H9 (cell line): ENCODE measurements at regions not wholly inside any gene's neighbourhood (a gene's known extent, or its start where the extent isn't known, plus 50 kb on each side); places are given as distances from the start of the nearest gene placed in this dataset.

ENCODE experiments used
- DNase-seq: peaks from one replicate; pipeline ENCODE4 v3.0.0-alpha.2; 2017
- H2AFZ ChIP-seq: one replicate; pipeline ENCODE4 v1.6.1; 2013; ENCODE audit warnings: mild to moderate bottlenecking, low read length, control low read depth, moderate library complexity
- H2AK5ac ChIP-seq: 2 replicates; pipeline ENCODE4 v1.6.1; 2013; ENCODE audit warnings: low read length, control low read depth, mixed read lengths; ENCODE audit not compliant: insufficient read length
- H2BK120ac ChIP-seq: one replicate; pipeline ENCODE4 v1.6.1; 2013; ENCODE audit warnings: low read depth, mild to moderate bottlenecking, low read length, control low read depth, inconsistent platforms; ENCODE audit not compliant: poor library complexity, severe bottlenecking
- H2BK12ac ChIP-seq: 2 replicates; pipeline ENCODE4 v1.6.1; 2013; ENCODE audit warnings: low read length, control low read depth, mixed read lengths, low read depth; ENCODE audit not compliant: insufficient read length
- H2BK15ac ChIP-seq: 2 replicates; pipeline ENCODE4 v1.6.1; 2013; ENCODE audit warnings: low read depth, low read length, control low read depth
- H2BK20ac ChIP-seq: one replicate; pipeline ENCODE4 v1.6.1; 2013; ENCODE audit warnings: low read depth, mild to moderate bottlenecking, low read length, control low read depth, inconsistent platforms; ENCODE audit not compliant: poor library complexity, severe bottlenecking
- H2BK5ac ChIP-seq: 2 replicates; pipeline ENCODE4 v1.6.1; 2013; ENCODE audit warnings: low read length, control low read depth, mixed read lengths; ENCODE audit not compliant: insufficient read length
- H3K14ac ChIP-seq: 2 replicates; pipeline ENCODE4 v1.6.1; 2013; ENCODE audit warnings: low read length, control low read depth; ENCODE audit not compliant: insufficient read depth
- H3K18ac ChIP-seq: 2 replicates; pipeline ENCODE4 v1.6.1; 2013; ENCODE audit warnings: low read depth, mild to moderate bottlenecking, mixed read lengths, low read length, control low read depth; ENCODE audit not compliant: insufficient read length
- H3K23ac ChIP-seq: 2 replicates; pipeline ENCODE4 v1.6.1; 2013; ENCODE audit warnings: low read length, control low read depth, mixed read lengths, low read depth; ENCODE audit not compliant: insufficient read length
- H3K23me2 ChIP-seq: 2 replicates; pipeline ENCODE4 v1.6.1; 2013; ENCODE audit warnings: low read depth, mild to moderate bottlenecking, mixed read lengths, low read length, control low read depth; ENCODE audit not compliant: insufficient read length, poor library complexity, severe bottlenecking
- H3K27ac ChIP-seq: 2 replicates; pipeline ENCODE4 v1.5.1; 2013; ENCODE audit warnings: low read length, control low read depth, mixed read lengths, low read depth; ENCODE audit not compliant: insufficient read length
- H3K27me3 ChIP-seq: 2 replicates; pipeline ENCODE4 v1.6.1; 2013; ENCODE audit warnings: low read length, control low read depth, inconsistent platforms; ENCODE audit not compliant: insufficient read depth
- H3K4ac ChIP-seq: 2 replicates; pipeline ENCODE4 v1.6.1; 2013; ENCODE audit warnings: low read depth, mild to moderate bottlenecking, control low read depth, inconsistent platforms, low read length, moderate library complexity
- H3K4me1 ChIP-seq: 2 replicates; pipeline ENCODE4 v1.6.1; 2013; ENCODE audit warnings: low read length, control low read depth, inconsistent platforms; ENCODE audit not compliant: insufficient read depth
- H3K4me2 ChIP-seq: 2 replicates; pipeline ENCODE4 v1.6.1; 2013; ENCODE audit warnings: low read length, control low read depth, mixed read lengths; ENCODE audit not compliant: insufficient read length, insufficient read depth
- H3K56ac ChIP-seq: 2 replicates; pipeline ENCODE4 v1.6.1; 2013; ENCODE audit warnings: low read depth, mild to moderate bottlenecking, mixed read lengths, low read length, control low read depth; ENCODE audit not compliant: insufficient read length
- H3K79me1 ChIP-seq: 2 replicates; pipeline ENCODE4 v1.6.1; 2013; ENCODE audit warnings: low read depth, mild to moderate bottlenecking, moderate library complexity, low read length, control low read depth, inconsistent platforms; ENCODE audit not compliant: insufficient read depth, poor library complexity, severe bottlenecking
- H3K79me2 ChIP-seq: 2 replicates; pipeline ENCODE4 v1.6.1; 2013; ENCODE audit warnings: low read length, control low read depth, inconsistent platforms; ENCODE audit not compliant: insufficient read depth
- H3K9ac ChIP-seq: 2 replicates; pipeline ENCODE4 v1.6.1; 2013; ENCODE audit warnings: low read length, control low read depth, mixed read lengths; ENCODE audit not compliant: insufficient read length; ENCODE audit errors: extremely low read depth
- H3K9me3 ChIP-seq: one replicate; pipeline ENCODE4 v1.6.1; 2013; ENCODE audit warnings: low read depth, low read length, inconsistent platforms; ENCODE audit not compliant: control insufficient read depth
- H3T11ph ChIP-seq: one replicate; pipeline ENCODE4 v1.6.1; 2013; ENCODE audit warnings: mild to moderate bottlenecking, low read length, control low read depth, inconsistent platforms
- H4K20me1 ChIP-seq: one replicate; pipeline ENCODE4 v1.6.1; 2013; ENCODE audit not compliant: control insufficient read depth, insufficient read length, insufficient read depth
- H4K5ac ChIP-seq: 2 replicates; pipeline ENCODE4 v1.6.1; 2013; ENCODE audit warnings: low read depth, mild to moderate bottlenecking, mixed read lengths, low read length, control low read depth; ENCODE audit not compliant: insufficient read length
- H4K8ac ChIP-seq: replicated peaks from 2 replicates; pipeline ENCODE4 v1.6.1; 2013; ENCODE audit warnings: low read length, control low read depth, mixed read lengths, low read depth; ENCODE audit not compliant: insufficient read length
- H4K91ac ChIP-seq: 2 replicates; pipeline ENCODE4 v1.6.1; 2013; ENCODE audit warnings: low read depth, mild to moderate bottlenecking, moderate library complexity, mixed read lengths, low read length, control low read depth; ENCODE audit not compliant: insufficient read length
- H3K27ac Mint-ChIP-seq, 3 experiments: 2 replicates in 2 of 3; 3 replicates in 1 of 3; pipeline ENCODE4 v1.8.0; 2020 to 2021; ENCODE audit warnings: mixed read lengths in 3 of 3, mild to moderate bottlenecking in 1 of 3, moderate library complexity in 1 of 3
- H3K27me3 Mint-ChIP-seq: 2 replicates; pipeline ENCODE4 v1.8.0; 2021; ENCODE audit warnings: low read depth, mild to moderate bottlenecking, moderate library complexity, mixed read lengths
- H3K36me3 Mint-ChIP-seq, 3 experiments: 2 replicates in 2 of 3; 3 replicates in 1 of 3; pipeline ENCODE4 v1.8.0; 2020 to 2021; ENCODE audit warnings: low read depth in 3 of 3, mixed read lengths in 3 of 3; ENCODE audit not compliant: insufficient read depth in 1 of 3
- H3K4me1 Mint-ChIP-seq, 2 experiments: 2 replicates each; pipeline ENCODE4 v1.8.0; 2020; ENCODE audit warnings: mixed read lengths in 2 of 2
- H3K4me3 Mint-ChIP-seq, 2 experiments: 2 replicates in 1 of 2; 3 replicates in 1 of 2; pipeline ENCODE4 v1.8.0; 2020 to 2021; ENCODE audit warnings: mild to moderate bottlenecking in 2 of 2, mixed read lengths in 2 of 2, moderate library complexity in 1 of 2
- H3K9me3 Mint-ChIP-seq, 2 experiments: 2 replicates in 1 of 2; 3 replicates in 1 of 2; pipeline ENCODE4 v1.8.0; 2020; ENCODE audit warnings: mild to moderate bottlenecking in 2 of 2, mixed read lengths in 2 of 2, moderate library complexity in 1 of 2
- WGBS: extraction: QIAGEN DNeasy Blood & Tissue Kit; methylation state at CpG from one replicate; pipeline ENCODE4 v1.1.7; 2013; ENCODE audit warnings: missing lambda C conversion rate, low lambda C conversion rate, mixed read lengths; ENCODE audit not compliant: insufficient read length; ENCODE audit errors: extremely low coverage; 5-methylcytosine and 5-hydroxymethylcytosine counted together
- TF ChIP-seq, protein P1 (sequence below): fragments of 200-600 bp; sonication (generic); conservative IDR thresholded peaks from 3 replicates; pipeline ENCODE4 v1.8.0; 2021; ENCODE audit warnings: antibody characterized with exemption, mild to moderate bottlenecking

- no peak overlapping the region for H3K27ac Mint-ChIP-seq
- no peak overlapping the region for H4K8ac ChIP-seq
- no peaks in the 10 kb centered on the region for H4K20me1 ChIP-seq
- H3K14ac ChIP-seq = no peak overlapping the region
- no peak overlapping the region for H3T11ph ChIP-seq
- no peak for DNase-seq
- H3K36me3 Mint-ChIP-seq = no peaks in the 10 kb centered on the region
- H3K27me3 ChIP-seq = no peaks in the 10 kb centered on the region
- no peaks in the 10 kb centered on the region for H3K9me3 Mint-ChIP-seq
- H3K27ac ChIP-seq = no peak overlapping the region
- H3K4ac ChIP-seq = no peak overlapping the region
- H3K9ac ChIP-seq = no peak overlapping the region
- no peaks in the 10 kb centered on the region for H3K4me1 Mint-ChIP-seq
- WGBS = no CpG with 5 or more reads among the region's 1 CpG
- H3K23me2 ChIP-seq = no peaks in the 10 kb centered on the region
- no peak overlapping the region for H2BK120ac ChIP-seq
- no peaks in the 10 kb centered on the region for H3K79me1 ChIP-seq
- no peaks in the 10 kb centered on the region for H3K9me3 ChIP-seq
- no peak overlapping the region for H3K18ac ChIP-seq
- H3K27me3 Mint-ChIP-seq = no peaks in the 10 kb centered on the region; the same call in 1 of the 2 replicates
- no peak overlapping the region for H2BK15ac ChIP-seq
- no peak overlapping the region for H2BK12ac ChIP-seq
- no peak overlapping the region for H2BK5ac ChIP-seq
- no peak overlapping the region for H3K56ac ChIP-seq
- no peak overlapping the region for H2AFZ ChIP-seq
- no peak overlapping the region for H2AK5ac ChIP-seq
- H3K4me3 Mint-ChIP-seq = no peak overlapping the region
- no peak overlapping the region for H2BK20ac ChIP-seq
- H4K5ac ChIP-seq = no peak overlapping the region
- no peak overlapping the region for H3K4me2 ChIP-seq
- peaks cover 2% of the 10 kb centered on the region; the same call in 1 of the 2 replicates for H3K4me1 ChIP-seq
- no peak overlapping the region for H4K91ac ChIP-seq
- no peaks in the 10 kb centered on the region for H3K79me2 ChIP-seq
- TF ChIP-seq, protein P1, sequence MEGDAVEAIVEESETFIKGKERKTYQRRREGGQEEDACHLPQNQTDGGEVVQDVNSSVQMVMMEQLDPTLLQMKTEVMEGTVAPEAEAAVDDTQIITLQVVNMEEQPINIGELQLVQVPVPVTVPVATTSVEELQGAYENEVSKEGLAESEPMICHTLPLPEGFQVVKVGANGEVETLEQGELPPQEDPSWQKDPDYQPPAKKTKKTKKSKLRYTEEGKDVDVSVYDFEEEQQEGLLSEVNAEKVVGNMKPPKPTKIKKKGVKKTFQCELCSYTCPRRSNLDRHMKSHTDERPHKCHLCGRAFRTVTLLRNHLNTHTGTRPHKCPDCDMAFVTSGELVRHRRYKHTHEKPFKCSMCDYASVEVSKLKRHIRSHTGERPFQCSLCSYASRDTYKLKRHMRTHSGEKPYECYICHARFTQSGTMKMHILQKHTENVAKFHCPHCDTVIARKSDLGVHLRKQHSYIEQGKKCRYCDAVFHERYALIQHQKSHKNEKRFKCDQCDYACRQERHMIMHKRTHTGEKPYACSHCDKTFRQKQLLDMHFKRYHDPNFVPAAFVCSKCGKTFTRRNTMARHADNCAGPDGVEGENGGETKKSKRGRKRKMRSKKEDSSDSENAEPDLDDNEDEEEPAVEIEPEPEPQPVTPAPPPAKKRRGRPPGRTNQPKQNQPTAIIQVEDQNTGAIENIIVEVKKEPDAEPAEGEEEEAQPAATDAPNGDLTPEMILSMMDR = no peak
- no peak overlapping the region for H3K23ac ChIP-seq
Measured at GRCh38 chr4:15294202-15294601, 133.6 kb upstream of the C1QTNF7 start.
